Activated CD4-positive, alpha-beta T cell treated with anti-CD3 and anti-CD28 coated beads, Interleukin-2, amount 50 U/mL, for 16 hours (primary cell): ENCODE measurements at regions not wholly inside any gene's neighbourhood (a gene's known extent, or its start where the extent isn't known, plus 50 kb on each side); places are given as distances from the start of the nearest gene placed in this dataset.

ENCODE experiments used
- DNase-seq: peaks from one replicate; pipeline ENCODE4 v3.0.0-alpha.2; 2020

DNA sequence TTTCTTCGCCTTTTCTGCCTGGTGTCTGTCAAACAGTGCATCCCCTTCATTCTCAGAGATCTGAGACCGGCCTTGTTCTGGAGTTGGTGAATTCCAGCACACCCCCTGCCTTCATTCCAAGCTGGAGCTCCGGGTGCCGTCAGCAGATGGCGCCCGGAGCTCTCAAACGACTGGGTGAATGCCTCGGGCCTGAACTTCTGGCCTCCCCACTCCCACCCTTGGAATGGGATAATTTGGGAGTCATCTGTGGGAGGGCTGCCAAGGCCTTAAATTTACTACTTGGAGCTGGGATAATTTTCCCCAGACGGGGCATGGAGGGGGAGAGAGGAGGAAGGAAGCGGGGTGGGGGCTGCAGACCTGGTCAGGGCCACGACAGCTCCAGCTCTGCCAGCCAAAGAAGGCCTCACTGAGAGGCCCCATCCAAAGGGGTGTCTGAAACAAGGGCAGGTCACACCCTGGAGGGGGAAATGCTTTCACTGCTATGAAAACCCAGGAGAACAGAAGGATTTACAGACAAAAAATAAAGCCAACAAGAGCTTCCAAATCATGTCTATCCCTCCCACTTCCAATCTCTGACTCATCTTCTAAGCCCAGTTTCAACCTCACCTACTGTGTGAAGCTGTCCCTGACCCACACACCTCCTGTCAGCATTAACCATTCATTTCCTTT lies 187.9 kb downstream of the OPA1 start:
- peak; percentile 21 for DNase-seq

GRCh38 chr3:193782276-193782647 lies 189.3 kb downstream of the OPA1 start:
- no peak for DNase-seq

GRCh38 chr3:193782747-193783146 lies 189.7 kb downstream of the OPA1 start:
- no peak for DNase-seq

GRCh38 chr3:193783166-193783896 lies 190.3 kb downstream of the OPA1 start:
- no peak for DNase-seq

GRCh38 chr3:193784822-193785221 lies 191.8 kb downstream of the OPA1 start:
- no peak for DNase-seq

- no peak for DNase-seq
These were observed 194.5 kb downstream of the OPA1 start for GRCh38 chr3:193787496-193787870.

DNA sequence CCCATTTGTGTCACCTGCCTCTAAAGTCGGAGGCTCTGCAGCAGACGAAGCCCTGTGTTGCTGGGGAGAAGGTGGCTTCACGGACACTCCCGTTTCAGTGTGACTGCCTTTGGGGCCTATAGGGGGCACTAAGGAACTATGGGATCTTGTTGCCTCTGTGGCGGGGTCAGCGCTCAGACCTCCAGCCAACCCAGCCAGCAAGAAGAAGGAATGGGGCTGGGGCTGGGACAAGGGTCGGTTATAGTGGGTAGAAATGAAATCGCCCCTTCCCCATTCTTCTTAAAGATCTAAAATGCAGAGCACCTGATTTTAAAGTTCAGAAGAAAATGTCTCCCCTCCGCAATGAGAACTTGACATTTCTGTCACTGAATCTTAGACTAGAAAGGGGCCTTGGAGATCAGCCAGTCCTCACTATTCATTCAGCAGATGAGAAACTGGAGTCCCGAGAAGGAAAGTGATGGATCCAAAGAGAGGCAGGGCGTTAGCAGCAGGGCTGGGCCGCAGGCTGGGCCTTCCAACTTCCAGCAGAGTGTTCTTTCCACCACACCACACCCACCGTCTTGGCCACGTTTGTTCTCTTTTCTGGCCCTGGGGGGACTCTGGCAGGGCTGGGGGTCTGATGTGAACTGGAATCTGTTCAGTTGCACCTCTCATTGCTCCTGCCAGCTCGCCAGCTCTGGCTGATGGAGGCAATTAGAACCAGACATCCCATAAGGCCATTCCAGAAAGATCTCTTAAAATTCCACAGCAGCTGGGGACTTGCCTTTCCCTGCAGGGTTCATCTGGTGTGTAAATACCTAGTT lies 195.4 kb downstream of the OPA1 start:
- peak; percentile 41 for DNase-seq

GRCh38 chr3:193789455-193789854 lies 196.4 kb downstream of the OPA1 start:
- no peak for DNase-seq

DNA sequence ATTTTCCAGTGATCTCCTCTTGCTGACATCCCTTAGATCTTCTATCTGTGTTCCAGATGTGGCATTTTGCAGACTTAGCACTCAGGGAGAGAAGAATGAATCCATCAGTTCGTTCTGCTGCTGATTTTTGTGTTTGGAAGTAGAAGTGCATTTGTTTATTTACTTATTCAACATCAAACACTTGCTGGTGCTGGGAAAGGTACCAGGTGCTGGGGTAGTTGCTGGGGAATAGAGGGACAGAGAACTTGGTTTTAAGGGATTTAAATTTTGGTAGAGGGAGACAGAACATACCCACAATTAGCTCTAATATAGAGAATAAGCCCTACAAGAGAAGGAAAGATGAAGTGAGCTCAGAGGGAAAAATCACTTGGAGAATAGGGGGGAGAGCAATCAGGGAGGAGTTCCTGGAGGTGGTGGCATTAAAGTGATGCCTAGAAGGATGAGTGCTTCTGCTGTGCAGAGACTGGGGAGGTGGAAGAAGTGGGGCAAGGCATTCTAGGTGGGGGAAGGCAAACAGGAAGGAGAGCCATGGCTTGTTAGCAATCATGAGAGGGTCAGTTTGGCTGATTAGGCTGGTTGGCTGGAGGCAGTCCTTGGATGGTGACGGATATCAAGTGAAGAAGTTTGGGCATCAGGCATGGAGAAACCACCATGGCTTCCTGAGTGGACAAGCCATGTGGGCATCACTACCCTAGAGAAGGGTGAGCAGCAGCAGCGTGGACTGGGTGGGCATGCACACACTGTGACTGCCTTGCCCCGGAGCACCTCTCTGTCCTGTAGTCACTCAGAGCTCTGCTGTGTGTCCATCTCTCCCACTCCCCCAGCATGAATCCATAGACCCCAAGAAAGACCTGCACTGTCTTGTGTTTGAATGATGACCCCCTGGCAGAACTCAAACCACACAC lies 197.3 kb downstream of the OPA1 start:
- no peak for DNase-seq

- no peak for DNase-seq
These were observed 198.3 kb downstream of the OPA1 start for GRCh38 chr3:193791041-193792032.

DNA sequence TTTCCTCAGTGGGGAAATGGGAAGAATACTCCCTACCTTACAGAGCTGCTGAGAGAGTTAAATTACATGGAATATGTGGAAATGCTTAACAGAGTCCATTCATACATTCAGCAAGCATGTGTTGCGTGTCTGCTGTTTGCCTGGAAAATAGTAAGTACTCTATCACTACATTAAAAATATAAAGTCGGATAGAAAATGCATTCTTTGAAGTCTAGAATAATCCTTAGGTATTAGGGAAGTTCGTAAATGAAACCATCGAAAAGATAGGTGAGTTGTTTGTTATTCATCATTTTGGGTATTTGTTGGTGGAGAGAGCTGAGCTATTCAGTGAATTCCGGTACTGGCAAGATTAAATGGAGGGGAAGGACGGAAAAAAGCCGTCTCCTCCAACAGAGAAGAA lies 200.1 kb downstream of the OPA1 start:
- no peak for DNase-seq

GRCh38 chr3:193794002-193794881 lies 201.2 kb downstream of the OPA1 start:
- no peak for DNase-seq

DNA sequence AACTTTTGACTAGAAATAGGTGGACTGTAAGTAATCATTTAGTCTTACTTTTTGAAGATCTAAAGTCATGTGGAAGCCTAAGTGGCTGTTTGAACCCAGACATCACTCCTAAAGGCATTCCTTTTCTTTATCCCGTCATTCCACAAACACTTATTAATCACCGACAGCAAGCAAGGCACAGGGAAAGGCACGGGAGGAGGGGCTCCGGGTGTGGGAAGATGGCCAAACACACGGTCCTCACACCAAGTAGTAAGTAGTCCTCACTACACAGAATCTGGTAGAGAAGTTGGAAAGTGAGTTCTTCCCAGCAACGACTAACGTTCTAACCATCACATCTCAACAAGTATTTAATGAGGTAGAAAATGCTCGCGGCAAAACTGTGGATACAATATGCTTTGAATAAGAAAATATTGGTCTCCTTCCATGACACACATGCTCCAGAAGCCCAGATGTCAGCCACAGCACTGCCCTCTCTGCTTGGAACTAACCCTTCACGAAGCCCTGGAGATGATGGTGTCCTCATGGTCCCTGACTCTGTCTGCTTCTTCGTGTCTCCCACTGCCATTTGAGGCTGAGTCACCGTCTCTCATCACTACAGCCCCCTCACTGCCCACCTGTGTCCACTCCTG lies 202.2 kb downstream of the OPA1 start:
- DNase-seq: no peak

DNA sequence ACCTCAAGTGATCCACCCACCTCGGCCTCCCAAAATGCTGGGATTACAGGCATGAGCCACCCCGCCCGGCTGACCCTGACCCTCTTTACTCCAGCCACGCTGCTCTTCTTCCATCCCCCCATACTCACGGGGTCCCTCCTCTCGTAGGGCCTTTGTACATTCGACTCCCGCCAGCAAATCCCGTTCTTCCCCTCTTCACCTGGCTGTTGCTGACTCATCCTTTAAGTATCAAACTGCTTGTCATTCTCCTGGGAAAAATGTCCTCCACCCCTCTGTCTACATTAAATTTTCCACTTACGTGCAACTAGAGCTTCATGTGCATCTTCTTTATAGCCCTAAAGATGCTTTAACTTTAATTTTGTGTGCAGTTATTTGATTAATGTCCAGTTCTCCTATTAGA lies 203.1 kb downstream of the OPA1 start:
- no peak for DNase-seq

DNA sequence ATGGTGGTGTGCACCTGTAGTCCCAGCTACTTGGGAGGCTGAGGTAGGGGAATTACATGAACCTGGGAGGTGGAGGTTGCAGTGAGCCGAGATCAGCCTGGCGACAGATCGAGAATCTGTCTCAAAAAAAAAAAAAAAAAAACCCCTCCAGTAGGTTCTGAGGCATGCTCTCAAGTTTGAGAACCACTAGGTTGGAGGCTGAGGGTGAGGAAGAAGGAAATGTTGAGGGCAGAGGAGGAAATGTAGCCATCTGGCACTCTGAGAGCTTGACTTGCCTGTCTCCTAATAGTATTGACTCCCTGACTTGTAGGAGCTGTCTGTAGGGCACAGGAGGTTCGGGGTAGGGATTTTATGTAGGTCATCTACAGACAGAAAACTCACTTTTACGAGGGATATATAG lies 204.6 kb downstream of the OPA1 start:
- DNase-seq: no peak

GRCh38 chr3:193798051-193798450 lies 205.0 kb downstream of the OPA1 start:
- DNase-seq: no peak

DNA sequence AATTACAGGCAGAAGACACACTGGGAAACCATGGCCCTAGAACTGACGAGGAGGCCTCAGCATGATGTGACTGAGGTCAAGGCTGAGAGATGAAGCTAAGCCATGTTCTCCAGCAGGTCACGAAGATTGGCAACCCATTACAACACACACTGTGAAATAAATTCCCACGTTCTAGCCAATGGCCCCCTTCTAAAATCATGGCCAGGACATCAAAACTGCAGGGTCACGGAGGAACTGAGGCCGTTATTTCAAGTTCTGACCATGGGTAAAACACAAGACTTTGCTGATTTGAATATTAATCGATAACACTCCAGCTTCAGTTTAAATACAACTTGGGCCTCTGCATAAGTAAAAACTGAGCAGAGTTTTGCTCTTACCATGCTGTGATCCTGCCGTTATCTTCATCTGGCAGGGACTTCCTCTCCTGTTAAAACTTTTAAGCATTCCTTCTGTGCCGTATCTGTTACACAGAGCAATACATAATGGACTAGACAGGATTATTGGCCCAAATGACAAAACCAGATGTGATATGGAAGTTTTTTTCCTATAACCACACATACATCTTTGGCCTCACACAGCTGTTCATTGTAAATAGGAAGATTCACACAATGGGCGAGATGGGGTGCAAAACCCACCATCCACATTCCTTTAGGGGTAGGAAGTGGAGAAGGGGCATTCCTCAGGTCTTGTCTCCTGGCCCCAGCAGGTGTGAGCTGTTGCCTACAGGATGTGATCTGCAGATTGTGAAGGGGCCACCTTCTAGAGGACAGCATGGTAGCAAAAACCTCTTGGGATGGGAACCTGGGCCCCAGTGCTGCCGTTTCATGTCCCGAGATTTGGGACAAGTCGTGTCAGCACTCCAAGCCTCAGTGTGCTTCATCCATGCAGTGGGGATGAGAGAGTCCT lies 207.4 kb downstream of the OPA1 start:
- no peak for DNase-seq

DNA sequence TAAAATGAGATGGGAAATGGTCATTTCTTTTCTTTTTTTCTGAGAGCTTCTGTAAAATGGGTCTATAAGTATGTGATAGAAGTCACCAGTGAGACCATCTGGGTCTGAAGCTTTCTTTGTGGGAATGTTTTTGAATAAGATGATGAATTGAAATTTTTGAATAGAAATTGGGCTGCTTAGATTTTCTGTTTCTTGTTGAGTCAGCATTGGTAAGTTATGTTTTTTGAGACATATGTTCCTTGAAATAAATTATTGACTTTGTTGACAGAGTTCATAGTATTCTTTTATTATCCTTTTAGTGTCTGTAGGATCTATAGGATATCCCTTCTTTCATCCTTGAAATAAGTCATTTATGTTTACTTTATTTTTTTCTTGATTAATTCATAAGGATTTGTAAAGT lies 208.1 kb downstream of the OPA1 start:
- no peak for DNase-seq

DNA sequence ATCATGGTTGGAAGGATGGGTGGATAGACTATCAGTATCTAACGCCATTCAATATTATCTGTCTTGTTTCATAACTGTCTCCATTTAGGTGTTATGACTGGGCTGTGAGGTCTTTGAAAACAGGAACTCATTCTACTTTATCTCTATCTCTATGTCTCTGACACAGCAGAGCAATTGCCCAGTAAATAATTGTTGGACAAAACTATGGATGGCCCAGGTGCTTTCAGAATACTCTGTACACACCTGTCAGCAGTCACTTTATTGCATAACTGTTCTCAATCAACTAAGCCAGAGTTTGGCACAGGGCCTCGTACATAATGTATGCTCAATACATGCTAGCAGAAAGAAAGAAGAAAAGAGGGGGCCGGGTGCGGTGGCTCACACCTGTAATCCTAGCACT lies 210.3 kb downstream of the OPA1 start:
- no peak for DNase-seq
